Activated naive CD4-positive, alpha-beta T cell treated with anti-CD3 and anti-CD28 coated beads, Interleukin-2, amount 50 U/mL, for 72 hours (primary cell): ENCODE measurements at regions not wholly inside any gene's neighbourhood (a gene's known extent, or its start where the extent isn't known, plus 50 kb on each side); places are given as distances from the start of the nearest gene placed in this dataset.
"Not testable (repeated sequence)": the region's sequence is repeated elsewhere in the genome, so short reads cannot be mapped to it uniquely, and the experiment has no call there.

Experiments used
- ATAC-seq, 2 donors: fragments of 150-1000 bp; cut with Tn5 transposase; 2 replicates each; pipeline ENCODE4 v1.10.0; 2021; ENCODE audit warnings: mild to moderate bottlenecking in 2 of 2, moderate library complexity in 2 of 2
- DNase-seq, 2 donors: peaks; one replicate each; pipeline ENCODE4 v3.0.0; 2021 to 2022; ENCODE audit warnings: low spot score in 2 of 2
- H3K27ac Mint-ChIP-seq, 2 donors: one replicate each; pipeline ENCODE4 v1.8.0; 2022; ENCODE audit warnings: mild to moderate bottlenecking in 2 of 2, mixed read lengths in 2 of 2
- H3K36me3 Mint-ChIP-seq, 2 donors: one replicate each; pipeline ENCODE4 v1.8.0; 2022; ENCODE audit warnings: mixed read lengths in 2 of 2
- H3K9me3 Mint-ChIP-seq, 2 donors: one replicate each; pipeline ENCODE4 v1.8.0; 2022; ENCODE audit warnings: mixed read lengths in 2 of 2

- H3K9me3 Mint-ChIP-seq, result no peaks in the 10 kb centered on the region
- no peak for ATAC-seq
- no peak overlapping the region for H3K27ac Mint-ChIP-seq
- no peaks in the 10 kb centered on the region for H3K36me3 Mint-ChIP-seq
- no peak for DNase-seq
Observed at GRCh38 chr16:50497592-50497991, 50.6 kb upstream of the NKD1 start.

DNA sequence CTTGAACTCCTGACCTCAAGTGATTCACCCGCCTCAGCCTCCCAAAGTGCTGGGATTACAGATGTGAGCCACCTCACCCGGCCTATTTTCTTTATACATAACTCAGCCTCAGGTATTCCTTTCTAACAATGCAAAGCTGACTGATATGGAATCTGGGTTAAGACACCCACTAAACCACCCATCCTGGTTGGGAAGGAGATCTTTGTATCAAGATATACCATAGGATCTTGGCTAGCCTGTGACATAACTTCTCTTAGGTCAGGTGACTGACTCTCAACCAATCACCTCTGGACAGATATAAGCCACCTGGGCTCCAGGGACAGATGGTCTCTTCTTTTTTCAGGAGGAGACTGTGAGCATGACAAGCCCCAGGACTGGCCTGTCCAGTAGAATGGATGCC, 51.2 kb upstream of the NKD1 start:
- no peak for ATAC-seq
- no peaks in the 10 kb centered on the region for H3K36me3 Mint-ChIP-seq

GRCh38 chr16:50495673-50496072, 52.5 kb upstream of the NKD1 start:
- DNase-seq (no peak), ATAC-seq (no peak)
- Mint-ChIP-seq H3K36me3 (no peaks in the 10 kb centered on the region), H3K27ac (no peak overlapping the region), H3K9me3 (no peaks in the 10 kb centered on the region)

More for the DNA sequence above, 51.2 kb upstream of the NKD1 start:
- no peak overlapping the region for H3K27ac Mint-ChIP-seq
- no peaks in the 10 kb centered on the region for H3K9me3 Mint-ChIP-seq
- DNase-seq, result no peak

- ATAC-seq (no peak), DNase-seq (no peak)
- no peaks in the 10 kb centered on the region for H3K36me3 Mint-ChIP-seq
- no peaks in the 10 kb centered on the region for H3K9me3 Mint-ChIP-seq
- H3K27ac Mint-ChIP-seq, result no peak overlapping the region
Observed at GRCh38 chr16:50494501-50495491, 53.4 kb upstream of the NKD1 start.

DNA sequence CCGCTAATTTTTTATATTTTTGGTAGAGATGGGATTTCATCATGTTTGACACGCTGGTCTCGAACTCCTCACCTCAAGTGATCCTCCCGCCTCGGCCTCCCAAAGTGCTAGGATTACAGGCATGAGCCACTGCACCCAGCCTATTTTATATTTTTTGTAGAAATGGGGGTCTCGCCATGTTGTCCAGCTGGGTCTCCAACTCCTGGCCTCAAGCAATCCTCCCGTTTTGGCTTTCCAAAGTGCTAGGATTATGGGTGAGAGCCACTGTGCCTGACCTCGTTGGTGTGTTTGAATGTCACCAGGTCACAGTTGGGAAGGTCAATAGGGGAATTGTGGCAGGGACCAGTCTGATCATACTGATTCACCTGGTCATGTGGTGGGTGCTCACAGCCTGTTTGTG, 56.7 kb upstream of the NKD1 start:
- H3K9me3 Mint-ChIP-seq, result peaks cover 0 to 3% of the 10 kb centered on the region in 2 donors
- DNase-seq, result no peak
- no peak for ATAC-seq
- no peaks in the 10 kb centered on the region for H3K36me3 Mint-ChIP-seq
- peak overlapping the region in 1 of 2 donors; percentile 31 for H3K27ac Mint-ChIP-seq

GRCh38 chr16:50490828-50491227, 57.4 kb upstream of the NKD1 start:
- H3K27ac Mint-ChIP-seq, result no peak overlapping the region
- H3K36me3 Mint-ChIP-seq, result no peaks in the 10 kb centered on the region
- peaks cover 0 to 3% of the 10 kb centered on the region in 2 donors for H3K9me3 Mint-ChIP-seq
- ATAC-seq (no peak), DNase-seq (no peak)

DNA sequence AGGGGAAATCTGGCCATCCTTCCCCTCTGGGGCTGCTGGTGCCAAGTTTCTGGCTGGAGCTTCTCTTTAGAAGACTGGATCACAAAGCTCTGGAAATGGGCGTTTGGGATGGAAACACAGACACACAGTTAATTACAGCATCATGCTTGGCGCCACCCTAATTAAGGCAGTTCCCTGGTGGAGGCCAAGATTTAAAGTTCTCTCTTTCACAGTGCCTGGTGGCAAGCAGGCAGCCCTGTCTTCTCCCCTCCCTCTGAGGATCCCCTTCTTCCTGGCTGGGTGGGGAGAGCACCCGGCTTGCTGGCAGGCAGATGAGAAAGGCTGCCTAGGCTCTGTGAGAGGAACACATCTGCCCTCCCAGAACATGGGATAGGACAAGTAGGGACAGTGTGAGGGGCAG, 59.0 kb upstream of the NKD1 start:
- Mint-ChIP-seq H3K27ac (no peak overlapping the region), H3K9me3 (peaks cover 0 to 5% of the 10 kb centered on the region in 2 donors), H3K36me3 (no peaks in the 10 kb centered on the region)
- no peak for DNase-seq
- ATAC-seq, result no peak

DNA sequence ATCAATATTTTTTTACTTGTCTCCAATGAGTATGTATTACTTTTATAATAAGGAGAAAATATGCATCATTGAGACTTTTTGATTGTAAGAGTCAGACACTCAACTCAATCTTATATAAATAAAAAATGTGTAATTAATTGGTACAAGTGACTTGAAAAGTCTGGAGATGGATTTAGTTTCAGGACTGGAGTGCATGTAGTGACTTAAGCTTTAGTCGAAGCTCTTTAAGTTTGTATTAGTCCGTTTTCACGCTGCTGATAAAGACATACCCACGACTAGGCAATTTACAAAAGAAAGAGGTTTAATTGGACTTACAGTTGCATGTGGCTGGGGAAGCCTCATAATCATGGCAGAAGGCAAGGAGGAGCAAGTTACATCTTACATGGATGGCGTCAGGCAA, 60.7 kb upstream of the NKD1 start:
- peaks cover 0 to 6% of the 10 kb centered on the region in 2 donors for H3K36me3 Mint-ChIP-seq
- no peak for DNase-seq
- no peak overlapping the region for H3K27ac Mint-ChIP-seq
- no peak for ATAC-seq
- peaks cover 5 to 11% of the 10 kb centered on the region in 2 donors for H3K9me3 Mint-ChIP-seq

DNA sequence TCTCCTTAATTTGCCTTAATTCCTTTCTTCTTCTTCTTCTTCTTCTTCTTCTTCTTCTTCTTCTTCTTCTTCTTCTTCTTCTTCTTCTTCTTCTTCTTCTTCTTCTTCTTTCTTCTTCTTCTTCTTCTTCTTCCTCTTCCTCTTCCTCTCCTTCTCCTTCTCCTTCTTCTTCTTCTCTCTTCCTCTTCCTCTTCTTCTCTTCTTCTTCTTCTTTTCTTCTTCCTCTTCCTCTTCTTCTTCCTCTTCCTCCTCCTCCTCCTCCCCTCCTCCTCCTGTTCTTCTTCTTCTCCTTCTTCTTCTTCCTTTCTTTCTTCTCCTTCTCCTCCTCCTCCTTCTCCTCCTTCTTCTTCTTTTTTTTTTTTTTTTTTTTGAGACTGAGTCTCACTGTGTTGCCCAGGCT, 62.0 kb upstream of the NKD1 start:
- not testable (repeated sequence) for H3K36me3 Mint-ChIP-seq

DNA sequence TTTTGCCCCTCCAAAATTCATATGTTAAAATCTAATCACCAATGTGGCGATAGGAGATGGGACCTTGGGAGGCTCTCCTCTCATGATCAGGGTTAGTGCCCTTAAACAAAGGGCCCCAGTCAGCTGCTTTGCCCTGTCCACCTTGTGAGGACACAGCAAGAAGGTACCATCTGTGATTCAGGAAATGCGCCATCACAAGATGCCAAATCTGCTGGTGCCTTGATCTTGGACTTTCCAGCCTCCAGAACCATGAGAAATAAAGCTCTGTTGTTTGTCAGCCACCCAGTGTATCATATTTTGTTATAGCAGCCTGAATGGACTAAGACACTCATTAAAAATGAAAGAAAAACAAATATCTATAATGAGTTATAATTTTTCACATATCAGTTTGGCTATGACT, 63.0 kb upstream of the NKD1 start:
- no peak for ATAC-seq
- Mint-ChIP-seq H3K9me3 (peaks cover 5 to 11% of the 10 kb centered on the region in 2 donors), H3K27ac (no peak overlapping the region), H3K36me3 (peaks cover 0 to 6% of the 10 kb centered on the region in 2 donors)
- no peak for DNase-seq

More for the DNA sequence above, 62.0 kb upstream of the NKD1 start:
- DNase-seq, ATAC-seq, H3K27ac Mint-ChIP-seq: not testable (repeated sequence)
- H3K9me3 Mint-ChIP-seq, result peaks cover 5 to 11% of the 10 kb centered on the region in 2 donors

DNA sequence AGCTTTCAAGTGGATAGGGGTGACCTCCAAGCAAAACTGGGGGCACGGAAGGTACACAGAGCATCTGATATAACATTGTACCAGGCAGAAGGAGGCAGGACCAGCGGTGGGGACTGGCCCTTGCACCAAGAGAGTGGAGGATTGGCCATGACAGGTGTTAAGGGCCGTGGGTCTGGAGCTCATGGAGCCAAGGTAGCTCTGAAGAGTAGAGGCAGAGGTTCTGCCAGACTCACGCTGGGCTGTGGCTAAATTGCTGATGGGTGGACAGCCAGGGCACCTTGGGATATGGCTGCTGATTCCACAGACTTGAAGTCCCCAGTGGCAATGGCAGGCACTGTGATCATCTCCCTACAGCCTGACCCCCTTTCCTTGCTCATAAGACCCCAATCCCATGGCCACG, 65.9 kb upstream of the NKD1 start:
- peak overlapping the region in 1 of 2 donors; percentile 39 for H3K27ac Mint-ChIP-seq
- H3K36me3 Mint-ChIP-seq, result peaks cover 0 to 6% of the 10 kb centered on the region in 2 donors
- ATAC-seq (no peak), DNase-seq (no peak)
- H3K9me3 Mint-ChIP-seq, result peaks cover 5 to 11% of the 10 kb centered on the region in 2 donors

GRCh38 chr16:50480206-50480605, 68.0 kb upstream of the NKD1 start:
- no peak for ATAC-seq
- Mint-ChIP-seq H3K27ac (no peak overlapping the region), H3K9me3 (peaks cover 5 to 8% of the 10 kb centered on the region in 2 donors), H3K36me3 (peaks cover 0 to 6% of the 10 kb centered on the region in 2 donors)
- DNase-seq, result no peak

GRCh38 chr16:50479771-50480170, 68.4 kb upstream of the NKD1 start:
- DNase-seq, result no peak
- H3K27ac Mint-ChIP-seq, result no peak overlapping the region
- peaks cover 5 to 8% of the 10 kb centered on the region in 2 donors for H3K9me3 Mint-ChIP-seq
- H3K36me3 Mint-ChIP-seq, result peaks cover 0 to 6% of the 10 kb centered on the region in 2 donors
- ATAC-seq, result no peak

- H3K9me3 Mint-ChIP-seq, result peaks cover 2% of the 10 kb centered on the region in 2 donors
- H3K36me3 Mint-ChIP-seq, result peaks cover 0 to 3% of the 10 kb centered on the region in 2 donors
- no peak overlapping the region for H3K27ac Mint-ChIP-seq
- ATAC-seq, result no peak
- no peak for DNase-seq
Observed at GRCh38 chr16:50478773-50479149, 69.4 kb upstream of the NKD1 start.

GRCh38 chr16:50478075-50478772, 70.0 kb upstream of the NKD1 start:
- ATAC-seq, result no peak
- Mint-ChIP-seq H3K9me3 (no peaks in the 10 kb centered on the region), H3K36me3 (no peaks in the 10 kb centered on the region)

DNA sequence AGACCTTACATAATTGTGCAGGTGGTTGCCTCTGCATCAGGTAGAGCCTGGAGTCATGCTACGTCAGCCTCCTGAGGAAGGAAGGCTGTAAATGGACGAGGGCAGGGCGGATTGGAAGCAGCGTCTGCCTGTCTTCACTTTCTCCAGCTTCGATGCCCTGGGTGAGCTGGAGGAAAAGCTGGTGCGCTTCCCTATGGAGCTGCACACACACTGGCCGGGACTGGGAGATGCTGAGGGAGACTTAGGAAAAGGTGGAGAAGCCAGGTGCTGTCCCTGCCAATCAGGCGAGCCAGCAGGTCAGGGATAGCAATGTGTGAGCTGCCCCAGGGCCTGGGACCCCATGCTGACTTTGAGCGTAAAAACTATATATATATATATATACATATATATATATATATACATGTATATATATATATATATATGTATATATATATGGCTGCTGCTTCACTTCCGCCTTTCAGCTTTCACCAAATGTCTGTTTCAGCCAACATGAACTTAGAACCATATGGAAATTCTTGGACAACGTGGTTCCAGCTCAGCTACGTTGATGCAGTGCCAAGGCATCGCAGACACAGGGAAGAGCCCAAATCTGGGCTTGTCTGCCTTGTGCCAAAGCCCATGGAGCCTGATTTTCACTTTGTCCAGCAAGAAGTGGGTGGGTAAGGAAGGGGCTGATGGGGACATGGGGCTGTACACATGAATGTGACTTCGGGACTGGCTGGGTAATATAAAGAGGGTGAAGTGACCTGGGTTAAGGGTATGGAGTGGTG, 71.5 kb upstream of the NKD1 start:
- no peaks in the 10 kb centered on the region for H3K36me3 Mint-ChIP-seq
- ATAC-seq, result no peak
- H3K9me3 Mint-ChIP-seq, result no peaks in the 10 kb centered on the region
- no peak overlapping the region for H3K27ac Mint-ChIP-seq
- no peak for DNase-seq

More at GRCh38 chr16:50478075-50478772, 70.0 kb upstream of the NKD1 start:
- no peak for DNase-seq
- H3K27ac Mint-ChIP-seq, result no peak overlapping the region

DNA sequence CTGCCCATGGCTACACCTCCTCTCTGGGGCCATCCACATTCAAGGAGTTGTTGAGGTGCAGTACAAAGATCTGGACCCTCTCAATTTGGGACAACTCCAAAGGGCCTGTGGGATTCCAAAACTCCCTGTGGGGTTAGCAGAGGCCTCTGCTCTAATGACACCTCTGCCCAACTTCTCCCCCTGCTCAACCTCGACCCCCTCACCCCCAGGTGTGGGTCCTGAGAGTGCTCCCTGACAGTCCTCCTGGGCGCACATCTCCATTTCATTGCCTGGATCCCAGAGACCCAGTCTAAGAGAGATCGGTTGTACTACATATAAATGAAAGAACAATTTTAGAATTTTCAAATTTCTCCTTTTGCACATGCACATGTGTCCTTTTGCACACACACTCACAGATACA, 73.0 kb upstream of the NKD1 start:
- no peak for ATAC-seq
- no peak for DNase-seq
- Mint-ChIP-seq H3K36me3 (no peaks in the 10 kb centered on the region), H3K9me3 (no peaks in the 10 kb centered on the region), H3K27ac (peak overlapping the region in 1 of 2 donors; percentile 77)
